ENCODE measurements at regions not wholly inside any gene's neighbourhood (a gene's known extent, or its start where the extent isn't known, plus 50 kb on each side); places are given as distances from the start of the nearest gene placed in this dataset.

DNA sequence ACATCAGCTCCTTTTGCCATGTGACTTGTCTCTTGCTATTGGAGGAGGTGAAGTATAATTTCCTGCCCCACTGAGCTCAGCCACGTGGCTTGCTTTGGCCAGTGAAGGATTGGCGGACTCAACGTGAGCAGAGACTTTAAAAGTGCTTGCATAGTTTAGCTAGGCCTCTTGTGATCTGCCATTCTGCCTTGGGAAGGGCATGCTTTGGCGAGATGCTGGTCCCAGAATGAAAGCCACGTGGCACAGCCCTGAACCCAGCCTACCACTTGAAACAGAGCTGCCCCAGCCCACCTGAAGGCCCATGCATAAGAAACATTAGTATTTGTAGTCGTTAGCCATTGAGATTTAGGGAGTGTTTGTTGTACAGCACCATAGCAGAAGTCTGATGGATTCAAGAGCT is 148.2 kb downstream of the TMEM132E start:
- Histone ChIP-seq H3K4me1 (ENCODE audit: control insufficient read depth, insufficient read depth, low read depth, low read length) (no peaks in the 10 kb centered on the region), H3K4me2 (ENCODE audit: low read length, poor library complexity, severe bottlenecking) (no peak overlapping the region), H2AFZ (ENCODE audit: low read depth, low read length) (no peak overlapping the region), H3K27ac (ENCODE audit: low read length, poor library complexity, severe bottlenecking) (no peak overlapping the region), H2BK15ac (ENCODE audit: low read depth, poor library complexity, severe bottlenecking) (no peak overlapping the region), H3K14ac (ENCODE audit: low read length in 2 of 2) (no peak overlapping the region), H4K8ac (ENCODE audit: low read length) (no peak overlapping the region), H3K23ac (ENCODE audit: low read length in 2 of 2) (no peak overlapping the region), H2AK5ac (ENCODE audit: low read length, severe bottlenecking) (no peak overlapping the region), H3K18ac (ENCODE audit: low read depth in 1 of 2, low read length in 2 of 2) (no peak overlapping the region), H3K4ac (ENCODE audit: low read depth in 1 of 2, low read length in 2 of 2) (no peak overlapping the region), H3K79me1 (replicated peaks; ENCODE audit: low read length, poor library complexity, severe bottlenecking) (no peaks in the 10 kb centered on the region), H3K4me3 (ENCODE audit: insufficient read depth in 1 of 2, low read depth in 1 of 2, low read length in 2 of 2) (no peak overlapping the region), H3K36me3 (ENCODE audit: control insufficient read depth in 1 of 2, insufficient read depth in 2 of 2, low read depth in 1 of 2, low read length in 2 of 2) (no peaks in the 10 kb centered on the region), H2BK5ac (ENCODE audit: low read depth, low read length, poor library complexity, severe bottlenecking) (no peak overlapping the region), H3K27me3 (ENCODE audit: control insufficient read depth in 1 of 2, insufficient read depth in 1 of 2, low read length in 2 of 2) (peaks cover 0 to 4% of the 10 kb centered on the region in 2 experiments), H4K91ac (ENCODE audit: low read length) (no peak overlapping the region), H3K9ac (ENCODE audit: low read length) (no peak overlapping the region), H2BK12ac (ENCODE audit: low read length in 2 of 2) (no peak overlapping the region), H3K9me3 (ENCODE audit: control insufficient read depth, low read length) (no peaks in the 10 kb centered on the region), H2BK120ac (ENCODE audit: low read depth, low read length) (no peak overlapping the region)
- 52% methylated on average over 6 of the region's 6 CpGs for WGBS
- DNase-seq = no peak

DNA sequence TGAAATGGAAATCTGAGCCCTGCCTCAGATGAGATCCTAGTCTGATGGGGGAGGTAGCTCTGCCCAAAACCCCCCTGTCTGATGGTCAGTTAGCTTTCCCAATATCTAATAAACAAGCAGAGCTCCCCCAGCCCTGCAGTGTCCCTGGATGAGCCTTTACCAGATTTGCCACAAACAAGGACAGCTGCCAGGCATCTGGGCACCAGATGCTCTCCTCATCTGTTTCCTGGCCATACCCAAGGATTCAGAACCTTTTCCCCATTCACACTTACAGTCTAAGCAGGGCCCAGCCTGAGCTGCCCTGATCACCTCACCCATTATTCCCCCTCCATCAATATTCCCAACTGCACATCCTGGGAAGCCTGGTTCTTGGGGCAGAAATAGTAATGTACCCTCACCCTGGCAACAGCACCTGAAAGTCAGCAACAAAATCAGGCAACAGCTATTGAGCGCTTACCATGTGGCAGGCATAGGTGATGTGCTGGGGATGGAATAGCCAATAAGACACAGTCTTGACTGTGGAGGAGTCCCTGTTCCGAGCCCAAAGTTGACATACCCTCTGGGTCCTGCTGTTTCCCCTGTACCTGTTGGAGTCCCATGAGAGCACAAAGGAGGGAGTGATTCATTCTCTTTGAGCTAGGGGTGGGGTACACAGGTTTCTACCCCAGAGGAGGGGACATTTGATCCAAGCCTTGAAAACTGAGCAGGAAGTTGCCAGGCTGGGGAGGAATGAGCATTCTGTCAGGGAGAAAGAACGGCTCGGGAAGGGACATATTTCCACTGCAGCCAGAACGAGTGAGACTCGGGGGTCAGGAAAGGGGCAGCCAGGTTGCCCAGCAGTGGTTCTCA is 147.4 kb downstream of the TMEM132E start:
- Histone ChIP-seq H3K4me3 (ENCODE audit: insufficient read depth in 1 of 2, low read depth in 1 of 2, low read length in 2 of 2) (no peak overlapping the region), H4K8ac (ENCODE audit: low read length) (no peak overlapping the region), H3K4me1 (ENCODE audit: control insufficient read depth, insufficient read depth, low read depth, low read length) (no peaks in the 10 kb centered on the region), H3K36me3 (ENCODE audit: control insufficient read depth in 1 of 2, insufficient read depth in 2 of 2, low read depth in 1 of 2, low read length in 2 of 2) (no peaks in the 10 kb centered on the region), H2AK5ac (ENCODE audit: low read length, severe bottlenecking) (no peak overlapping the region), H3K79me1 (replicated peaks; ENCODE audit: low read length, poor library complexity, severe bottlenecking) (no peaks in the 10 kb centered on the region), H3K9me3 (ENCODE audit: control insufficient read depth, low read length) (no peaks in the 10 kb centered on the region), H2AFZ (ENCODE audit: low read depth, low read length) (no peak overlapping the region), H3K27me3 (ENCODE audit: control insufficient read depth in 1 of 2, insufficient read depth in 1 of 2, low read length in 2 of 2) (peaks cover 0 to 4% of the 10 kb centered on the region in 2 experiments), H2BK120ac (ENCODE audit: low read depth, low read length) (no peak overlapping the region), H3K4ac (ENCODE audit: low read depth in 1 of 2, low read length in 2 of 2) (no peak overlapping the region), H3K4me2 (ENCODE audit: low read length, poor library complexity, severe bottlenecking) (no peak overlapping the region), H3K23ac (ENCODE audit: low read length in 2 of 2) (no peak overlapping the region), H2BK15ac (ENCODE audit: low read depth, poor library complexity, severe bottlenecking) (no peak overlapping the region), H3K18ac (ENCODE audit: low read depth in 1 of 2, low read length in 2 of 2) (no peak overlapping the region), H4K91ac (ENCODE audit: low read length) (no peak overlapping the region), H2BK5ac (ENCODE audit: low read depth, low read length, poor library complexity, severe bottlenecking) (no peak overlapping the region), H3K27ac (ENCODE audit: low read length, poor library complexity, severe bottlenecking) (no peak overlapping the region), H3K14ac (ENCODE audit: low read length in 2 of 2) (no peak overlapping the region), H3K9ac (ENCODE audit: low read length) (no peak overlapping the region), H2BK12ac (ENCODE audit: low read length in 2 of 2) (no peak overlapping the region)
- no peak for DNase-seq
- 87% methylated on average over 6 of the region's 6 CpGs for WGBS

DNA sequence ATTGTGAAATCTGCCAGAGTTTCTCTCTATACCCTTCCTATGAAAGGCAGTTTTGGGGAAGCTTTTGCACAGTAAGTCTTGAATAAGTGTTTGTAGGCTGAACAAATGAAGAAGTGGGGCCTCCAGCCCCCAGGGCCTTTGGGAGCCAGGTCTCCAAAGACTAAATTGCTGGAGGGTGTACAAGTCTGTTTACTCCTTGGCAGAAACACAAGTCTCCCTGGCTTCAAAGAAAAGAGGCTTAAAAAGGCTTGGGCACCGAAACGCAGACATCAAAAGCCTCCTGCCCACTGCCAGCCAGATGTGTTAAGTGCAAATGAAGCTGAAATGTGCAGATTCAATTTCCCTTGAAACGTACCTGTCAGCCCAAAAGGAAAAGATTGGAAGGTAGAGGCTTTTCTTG is 146.3 kb downstream of the TMEM132E start:
- no peak for DNase-seq
- H2BK12ac ChIP-seq (ENCODE audit: low read length in 2 of 2) = no peak overlapping the region
- H2AFZ ChIP-seq (ENCODE audit: low read depth, low read length) = no peak overlapping the region
- H3K4me1 ChIP-seq (ENCODE audit: control insufficient read depth, insufficient read depth, low read depth, low read length) = no peaks in the 10 kb centered on the region
- no peak overlapping the region for H4K8ac ChIP-seq (ENCODE audit: low read length)
- H3K4me3 ChIP-seq (ENCODE audit: insufficient read depth in 1 of 2, low read depth in 1 of 2, low read length in 2 of 2) = no peak overlapping the region
- H2BK5ac ChIP-seq (ENCODE audit: low read depth, low read length, poor library complexity, severe bottlenecking) = no peak overlapping the region
- H3K9ac ChIP-seq (ENCODE audit: low read length) = no peak overlapping the region
- H3K4me2 ChIP-seq (ENCODE audit: low read length, poor library complexity, severe bottlenecking) = no peak overlapping the region
- no peaks in the 10 kb centered on the region for H3K36me3 ChIP-seq (ENCODE audit: control insufficient read depth in 1 of 2, insufficient read depth in 2 of 2, low read depth in 1 of 2, low read length in 2 of 2)
- no peak overlapping the region for H3K14ac ChIP-seq (ENCODE audit: low read length in 2 of 2)
- H3K9me3 ChIP-seq (ENCODE audit: control insufficient read depth, low read length) = no peaks in the 10 kb centered on the region
- no peak overlapping the region for H4K91ac ChIP-seq (ENCODE audit: low read length)
- H3K27ac ChIP-seq (ENCODE audit: low read length, poor library complexity, severe bottlenecking) = no peak overlapping the region
- H2BK120ac ChIP-seq (ENCODE audit: low read depth, low read length) = no peak overlapping the region
- H3K23ac ChIP-seq (ENCODE audit: low read length in 2 of 2) = no peak overlapping the region
- no peak overlapping the region for H3K18ac ChIP-seq (ENCODE audit: low read depth in 1 of 2, low read length in 2 of 2)
- no peak overlapping the region for H3K4ac ChIP-seq (ENCODE audit: low read depth in 1 of 2, low read length in 2 of 2)
- peaks cover 0 to 4% of the 10 kb centered on the region in 2 experiments for H3K27me3 ChIP-seq (ENCODE audit: control insufficient read depth in 1 of 2, insufficient read depth in 1 of 2, low read length in 2 of 2)
- H3K79me1 ChIP-seq (replicated peaks; ENCODE audit: low read length, poor library complexity, severe bottlenecking) = no peaks in the 10 kb centered on the region
- no peak overlapping the region for H2AK5ac ChIP-seq (ENCODE audit: low read length, severe bottlenecking)
- WGBS = 100% methylated on average over 2 of the region's 3 CpGs
- no peak overlapping the region for H2BK15ac ChIP-seq (ENCODE audit: low read depth, poor library complexity, severe bottlenecking)

DNA sequence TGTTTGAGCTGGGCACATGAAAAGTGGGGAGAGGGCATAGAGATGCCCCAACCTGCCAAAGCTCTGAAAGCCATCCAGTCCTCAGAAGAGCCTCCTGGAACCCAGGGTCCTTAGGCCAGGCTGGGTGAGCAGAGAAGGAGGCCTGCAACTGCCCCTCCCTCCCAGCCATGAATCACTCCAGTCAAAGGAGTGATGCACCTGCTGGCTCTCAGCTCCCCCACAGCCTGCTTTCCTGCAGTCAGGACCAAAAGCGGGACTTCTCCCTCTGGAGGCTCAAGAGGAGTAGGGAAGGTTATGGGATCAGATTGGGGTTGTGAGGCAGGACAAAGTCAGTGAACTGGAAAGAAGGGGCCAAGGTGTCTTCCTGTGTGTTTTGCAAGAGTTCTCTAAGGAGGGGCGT is 145.6 kb downstream of the TMEM132E start:
- Histone ChIP-seq H3K9me3 (ENCODE audit: control insufficient read depth, low read length) (no peaks in the 10 kb centered on the region), H2BK15ac (ENCODE audit: low read depth, poor library complexity, severe bottlenecking) (no peak overlapping the region), H3K4me2 (ENCODE audit: low read length, poor library complexity, severe bottlenecking) (no peak overlapping the region), H3K79me1 (replicated peaks; ENCODE audit: low read length, poor library complexity, severe bottlenecking) (no peaks in the 10 kb centered on the region), H3K4ac (ENCODE audit: low read depth in 1 of 2, low read length in 2 of 2) (no peak overlapping the region), H3K27ac (ENCODE audit: low read length, poor library complexity, severe bottlenecking) (no peak overlapping the region), H3K23ac (ENCODE audit: low read length in 2 of 2) (no peak overlapping the region), H3K4me3 (ENCODE audit: insufficient read depth in 1 of 2, low read depth in 1 of 2, low read length in 2 of 2) (no peak overlapping the region), H2BK5ac (ENCODE audit: low read depth, low read length, poor library complexity, severe bottlenecking) (no peak overlapping the region), H2BK12ac (ENCODE audit: low read length in 2 of 2) (no peak overlapping the region), H3K18ac (ENCODE audit: low read depth in 1 of 2, low read length in 2 of 2) (no peak overlapping the region), H2AK5ac (ENCODE audit: low read length, severe bottlenecking) (no peak overlapping the region), H3K27me3 (ENCODE audit: control insufficient read depth in 1 of 2, insufficient read depth in 1 of 2, low read length in 2 of 2) (peaks cover 0 to 4% of the 10 kb centered on the region in 2 experiments), H2BK120ac (ENCODE audit: low read depth, low read length) (no peak overlapping the region), H2AFZ (ENCODE audit: low read depth, low read length) (no peak overlapping the region), H3K14ac (ENCODE audit: low read length in 2 of 2) (no peak overlapping the region), H4K91ac (ENCODE audit: low read length) (no peak overlapping the region), H3K36me3 (ENCODE audit: control insufficient read depth in 1 of 2, insufficient read depth in 2 of 2, low read depth in 1 of 2, low read length in 2 of 2) (no peaks in the 10 kb centered on the region), H3K9ac (ENCODE audit: low read length) (no peak overlapping the region), H3K4me1 (ENCODE audit: control insufficient read depth, insufficient read depth, low read depth, low read length) (no peaks in the 10 kb centered on the region), H4K8ac (ENCODE audit: low read length) (no peak overlapping the region)
- WGBS = 62% methylated on average over 2 of the region's 2 CpGs
- no peak for DNase-seq
